AML-193 (cell line): ENCODE measurements at regions not wholly inside any gene's neighbourhood (a gene's known extent, or its start where the extent isn't known, plus 50 kb on each side); places are given as distances from the start of the nearest gene placed in this dataset.

Experiments
- DNase-seq, 2 experiments: peaks; one replicate each; lab custom pipeline; 2025; lab: John Stamatoyannopoulos, UW

- no peak for DNase-seq
Measured at GRCh38 chr5:133738271-133738670, 125.9 kb upstream of the FSTL4 start.

- DNase-seq, result no peak
Measured at GRCh38 chr5:133736512-133736911, 124.2 kb upstream of the FSTL4 start.

GRCh38 chr5:133735346-133735745 lies 123.0 kb upstream of the FSTL4 start:
- DNase-seq, result no peak

- no peak for DNase-seq
Measured at GRCh38 chr5:133734916-133735315, 122.6 kb upstream of the FSTL4 start.

GRCh38 chr5:133732536-133732935 lies 120.2 kb upstream of the FSTL4 start:
- DNase-seq, result no peak

- no peak for DNase-seq
Measured at GRCh38 chr5:133731951-133732350, 119.6 kb upstream of the FSTL4 start.

- no peak for DNase-seq
Measured at GRCh38 chr5:133730866-133731265, 118.5 kb upstream of the FSTL4 start.

GRCh38 chr5:133730346-133730745 lies 118.0 kb upstream of the FSTL4 start:
- no peak for DNase-seq

- no peak for DNase-seq
Measured at GRCh38 chr5:133729800-133730199, 117.5 kb upstream of the FSTL4 start.

GRCh38 chr5:133728475-133728874 lies 116.1 kb upstream of the FSTL4 start:
- no peak for DNase-seq

GRCh38 chr5:133727636-133728035 lies 115.3 kb upstream of the FSTL4 start:
- no peak for DNase-seq

- no peak for DNase-seq
Measured at GRCh38 chr5:133723651-133724366, 111.5 kb upstream of the FSTL4 start.

- no peak for DNase-seq
Measured at GRCh38 chr5:133723126-133723525, 110.8 kb upstream of the FSTL4 start.

- DNase-seq, result no peak
Measured at GRCh38 chr5:133721365-133721764, 109.0 kb upstream of the FSTL4 start.

GRCh38 chr5:133718457-133718856 lies 106.1 kb upstream of the FSTL4 start:
- DNase-seq, result no peak

GRCh38 chr5:133716532-133717183 lies 104.3 kb upstream of the FSTL4 start:
- DNase-seq, result no peak

- DNase-seq, result no peak
Measured at GRCh38 chr5:133715616-133716015, 103.3 kb upstream of the FSTL4 start.

GRCh38 chr5:133715216-133715615 lies 102.9 kb upstream of the FSTL4 start:
- no peak for DNase-seq

- DNase-seq, result no peak
Measured at GRCh38 chr5:133714161-133714915, 102.0 kb upstream of the FSTL4 start.

GRCh38 chr5:133713751-133714150 lies 101.4 kb upstream of the FSTL4 start:
- no peak for DNase-seq

GRCh38 chr5:133713209-133713608 lies 100.9 kb upstream of the FSTL4 start:
- no peak for DNase-seq

GRCh38 chr5:133712562-133712961 lies 100.2 kb upstream of the FSTL4 start:
- DNase-seq, result no peak

- DNase-seq, result no peak
Measured at GRCh38 chr5:133709209-133709725, 96.9 kb upstream of the FSTL4 start.
